Activated T-cell treated with anti-CD3 and anti-CD28 coated beads, Interleukin-2, amount 50 U/mL, for 72 hours (primary cell): ENCODE measurements at regions not wholly inside any gene's neighbourhood (a gene's known extent, or its start where the extent isn't known, plus 50 kb on each side); places are given as distances from the start of the nearest gene placed in this dataset.
A peak's percentile ranks its signal among the peaks of the same experiment; 100 is the strongest.

Source experiments
- ATAC-seq, 2 donors: fragments of 150-1000 bp; cut with Tn5 transposase; replicated peaks in 1 of 2; 2 replicates each; pipeline ENCODE4 v1.10.0; 2021; ENCODE audit warnings: moderate library complexity in 2 of 2, mild to moderate bottlenecking in 1 of 2
- DNase-seq, 2 donors: peaks; one replicate each; pipeline ENCODE4 v3.0.0; 2021 to 2022; ENCODE audit warnings: mixed read lengths in 1 of 2
- H3K27ac Mint-ChIP-seq: one replicate; pipeline ENCODE4 v1.8.0; 2022; ENCODE audit warnings: mild to moderate bottlenecking, moderate library complexity, mixed read lengths
- H3K27me3 Mint-ChIP-seq: one replicate; pipeline ENCODE4 v1.8.0; 2022; ENCODE audit warnings: low read depth, mixed read lengths
- H3K36me3 Mint-ChIP-seq, 2 donors: one replicate each; pipeline ENCODE4 v1.8.0; 2022; ENCODE audit warnings: mixed read lengths in 2 of 2, mild to moderate bottlenecking in 1 of 2; ENCODE audit not compliant: insufficient read depth in 2 of 2
- H3K4me1 Mint-ChIP-seq: one replicate; pipeline ENCODE4 v1.8.0; 2022; ENCODE audit warnings: low read depth, mixed read lengths
- H3K4me3 Mint-ChIP-seq, 2 donors: one replicate each; pipeline ENCODE4 v1.8.0; 2022; ENCODE audit warnings: mild to moderate bottlenecking in 2 of 2, mixed read lengths in 2 of 2, moderate library complexity in 2 of 2
- H3K9me3 Mint-ChIP-seq, 2 donors: one replicate each; pipeline ENCODE4 v1.8.0; 2022; ENCODE audit warnings: mixed read lengths in 2 of 2

GRCh38 chr5:175035882-175036533 is 311.6 kb downstream of the MSX2 start:
- H3K4me3 Mint-ChIP-seq = no peak overlapping the region
- peaks cover 0 to 3% of the 10 kb centered on the region in 2 donors for H3K9me3 Mint-ChIP-seq
- no peak for ATAC-seq
- no peak for DNase-seq
- H3K36me3 Mint-ChIP-seq = no peaks in the 10 kb centered on the region
- no peaks in the 10 kb centered on the region for H3K27me3 Mint-ChIP-seq
- no peak overlapping the region for H3K27ac Mint-ChIP-seq
- no peaks in the 10 kb centered on the region for H3K4me1 Mint-ChIP-seq

- ATAC-seq (no peak), DNase-seq (no peak)
- no peak overlapping the region for H3K27ac Mint-ChIP-seq
- no peaks in the 10 kb centered on the region for H3K4me1 Mint-ChIP-seq
- H3K9me3 Mint-ChIP-seq = no peaks in the 10 kb centered on the region
- H3K36me3 Mint-ChIP-seq = no peaks in the 10 kb centered on the region
- no peak overlapping the region for H3K4me3 Mint-ChIP-seq
- H3K27me3 Mint-ChIP-seq = no peaks in the 10 kb centered on the region
These were observed 310.5 kb downstream of the MSX2 start for GRCh38 chr5:175034924-175035323.

DNA sequence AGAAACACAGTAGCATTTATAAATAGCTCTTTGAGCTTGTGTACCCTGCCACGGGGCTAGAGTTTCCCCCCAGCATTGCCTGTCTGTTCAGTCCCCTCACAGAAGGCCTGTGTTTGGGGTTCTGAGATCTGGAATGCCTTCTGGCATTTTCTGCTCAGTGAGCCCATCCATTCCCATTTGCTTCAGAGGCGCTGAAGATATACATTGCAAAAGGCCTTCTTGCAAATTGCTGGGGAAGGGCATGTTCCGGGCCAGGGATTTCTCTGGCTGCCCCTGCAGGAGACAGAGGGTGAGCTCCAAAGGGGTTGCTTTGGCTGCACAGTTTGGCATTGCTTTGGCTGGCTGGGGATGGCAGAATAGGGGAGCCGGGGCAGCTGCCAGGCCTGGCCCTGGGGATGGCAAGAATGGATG is 308.4 kb downstream of the MSX2 start:
- Mint-ChIP-seq H3K9me3 (no peaks in the 10 kb centered on the region), H3K4me3 (no peak overlapping the region), H3K27ac (no peak overlapping the region), H3K27me3 (peaks cover 12% of the 10 kb centered on the region), H3K4me1 (no peaks in the 10 kb centered on the region), H3K36me3 (no peaks in the 10 kb centered on the region)
- ATAC-seq (no peak), DNase-seq (no peak)

DNA sequence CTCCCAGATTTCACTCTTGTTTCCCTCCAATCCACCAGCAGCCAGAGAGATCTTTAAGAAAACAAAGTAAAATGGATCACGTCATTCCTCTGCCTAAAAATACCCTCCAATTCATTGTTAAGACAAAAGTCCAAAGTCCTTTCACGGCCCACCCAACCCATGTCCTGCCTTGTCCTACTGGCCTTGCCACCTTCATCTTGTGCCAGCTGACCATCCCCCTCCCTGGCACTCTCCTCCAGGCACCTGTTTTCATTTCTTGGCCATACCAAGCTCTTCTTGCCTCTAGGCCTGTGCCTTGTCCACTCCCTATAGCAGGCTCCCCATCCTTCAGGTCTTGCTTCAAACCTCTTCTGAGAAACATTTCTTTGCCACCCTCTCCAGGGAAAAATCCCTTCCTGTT is 307.6 kb downstream of the MSX2 start:
- no peak overlapping the region for H3K4me3 Mint-ChIP-seq
- H3K9me3 Mint-ChIP-seq = no peaks in the 10 kb centered on the region
- ATAC-seq (no peak), DNase-seq (no peak)
- no peaks in the 10 kb centered on the region for H3K4me1 Mint-ChIP-seq
- H3K27ac Mint-ChIP-seq = no peak overlapping the region
- H3K27me3 Mint-ChIP-seq = peaks cover 12% of the 10 kb centered on the region
- no peaks in the 10 kb centered on the region for H3K36me3 Mint-ChIP-seq

DNA sequence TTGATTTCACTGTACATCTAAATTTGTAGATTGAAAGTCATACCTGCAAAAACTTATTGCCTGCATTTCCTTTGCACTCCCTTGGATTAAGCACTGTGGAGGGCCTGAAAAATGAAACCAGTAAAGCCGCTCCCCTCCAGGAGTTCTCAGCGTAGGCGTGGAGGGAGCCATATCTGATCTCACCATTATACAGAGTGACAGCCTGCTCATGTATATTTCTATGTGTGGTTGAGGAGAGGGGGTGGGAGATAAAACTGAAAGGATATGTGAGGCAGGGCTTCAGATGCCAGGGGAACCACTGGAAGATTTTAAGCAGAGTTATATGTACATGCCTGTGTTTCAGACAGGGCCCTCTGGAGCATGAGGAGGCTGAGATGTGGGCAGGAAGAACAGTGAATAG is 303.0 kb downstream of the MSX2 start:
- Mint-ChIP-seq H3K27ac (no peak overlapping the region), H3K27me3 (peaks cover 19% of the 10 kb centered on the region), H3K4me1 (no peaks in the 10 kb centered on the region), H3K36me3 (peaks cover 2 to 3% of the 10 kb centered on the region in 2 donors), H3K4me3 (no peak overlapping the region), H3K9me3 (peaks cover 2 to 4% of the 10 kb centered on the region in 2 donors)
- DNase-seq = no peak
- no peak for ATAC-seq

DNA sequence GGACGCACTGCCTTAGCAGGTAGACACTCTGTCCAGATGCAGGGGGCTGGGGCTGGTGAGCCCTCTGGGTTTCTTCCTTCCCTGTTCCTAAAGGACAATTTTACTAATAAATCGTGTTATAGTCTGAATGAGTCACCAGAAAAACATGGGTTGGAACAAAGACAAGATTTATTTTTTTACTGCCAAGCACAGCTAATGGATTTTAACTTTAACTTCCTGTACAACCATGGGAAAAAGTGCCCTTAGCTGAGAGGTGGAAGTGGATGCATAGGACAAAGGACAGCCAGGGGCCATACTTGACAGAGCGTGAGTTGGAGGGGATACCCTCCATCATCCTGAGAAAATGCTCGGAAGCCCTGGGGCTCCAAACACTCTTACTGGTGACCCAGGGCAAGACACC is 300.7 kb downstream of the MSX2 start:
- H3K27me3 Mint-ChIP-seq = peaks cover 40% of the 10 kb centered on the region
- H3K36me3 Mint-ChIP-seq = peaks cover 2 to 3% of the 10 kb centered on the region in 2 donors
- peaks cover 2 to 4% of the 10 kb centered on the region in 2 donors for H3K9me3 Mint-ChIP-seq
- DNase-seq = no peak
- H3K4me1 Mint-ChIP-seq = no peaks in the 10 kb centered on the region
- no peak overlapping the region for H3K27ac Mint-ChIP-seq
- ATAC-seq = no peak
- H3K4me3 Mint-ChIP-seq = no peak overlapping the region

DNA sequence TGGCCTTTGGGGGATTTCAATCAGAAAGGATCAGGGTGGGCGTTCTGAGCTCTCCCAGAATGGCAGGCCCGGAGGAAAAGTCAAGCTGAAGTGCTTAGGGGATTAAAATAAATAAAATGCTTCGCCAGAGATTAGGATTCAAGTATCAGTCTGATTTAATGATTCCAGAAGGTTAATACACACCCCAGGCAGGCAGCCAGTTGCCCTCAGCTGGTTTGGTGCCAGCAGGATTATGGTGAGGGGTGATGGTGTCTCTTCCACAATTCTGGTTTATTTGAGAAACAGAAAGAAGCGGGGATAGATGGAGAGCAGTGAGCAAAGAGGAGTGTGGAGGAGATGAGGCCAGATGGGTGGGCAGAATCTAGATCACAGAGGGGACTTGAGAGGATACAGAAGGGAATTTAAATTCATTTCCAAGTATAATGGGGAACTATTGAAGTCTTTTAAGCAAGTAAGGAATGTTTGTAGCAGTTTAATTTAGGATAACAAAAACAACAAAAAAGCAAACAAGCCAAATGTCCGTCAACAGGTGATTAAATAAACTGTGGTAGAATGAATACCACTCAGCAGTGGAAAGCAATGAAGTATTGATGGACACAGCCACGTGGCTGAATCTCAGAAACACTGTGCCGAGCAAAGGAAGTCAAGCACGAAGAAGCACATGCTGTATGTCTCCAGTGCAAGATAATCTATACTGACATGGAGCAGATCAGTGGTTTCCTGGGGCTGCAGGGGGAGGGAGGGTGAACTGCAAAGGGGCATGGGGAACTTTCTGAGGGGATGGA is 297.7 kb downstream of the MSX2 start:
- H3K4me1 Mint-ChIP-seq = no peaks in the 10 kb centered on the region
- H3K36me3 Mint-ChIP-seq = peaks cover 2 to 3% of the 10 kb centered on the region in 2 donors
- H3K4me3 Mint-ChIP-seq = no peak overlapping the region
- DNase-seq (no peak), ATAC-seq (no peak)
- peaks cover 28% of the 10 kb centered on the region for H3K27me3 Mint-ChIP-seq
- peaks cover 2 to 4% of the 10 kb centered on the region in 2 donors for H3K9me3 Mint-ChIP-seq
- H3K27ac Mint-ChIP-seq = no peak overlapping the region

GRCh38 chr5:175021321-175021720 is 296.9 kb downstream of the MSX2 start:
- Mint-ChIP-seq H3K27me3 (peaks cover 22% of the 10 kb centered on the region), H3K36me3 (peaks cover 2 to 3% of the 10 kb centered on the region in 2 donors), H3K4me3 (no peak overlapping the region), H3K4me1 (no peaks in the 10 kb centered on the region), H3K27ac (no peak overlapping the region), H3K9me3 (peaks cover under 1 to 2% of the 10 kb centered on the region in 2 donors)
- DNase-seq = no peak
- no peak for ATAC-seq

GRCh38 chr5:175015028-175015685 is 290.8 kb downstream of the MSX2 start:
- H3K4me1 Mint-ChIP-seq = no peaks in the 10 kb centered on the region
- DNase-seq (no peak), ATAC-seq (no peak)
- H3K36me3 Mint-ChIP-seq = no peaks in the 10 kb centered on the region
- H3K9me3 Mint-ChIP-seq = no peaks in the 10 kb centered on the region
- H3K27me3 Mint-ChIP-seq = no peaks in the 10 kb centered on the region
- H3K27ac Mint-ChIP-seq = no peak overlapping the region
- no peak overlapping the region for H3K4me3 Mint-ChIP-seq

GRCh38 chr5:175013251-175013650 is 288.9 kb downstream of the MSX2 start:
- Mint-ChIP-seq H3K36me3 (no peaks in the 10 kb centered on the region), H3K9me3 (peaks cover 0 to 4% of the 10 kb centered on the region in 2 donors), H3K27me3 (peaks cover 10% of the 10 kb centered on the region), H3K27ac (no peak overlapping the region), H3K4me1 (no peaks in the 10 kb centered on the region), H3K4me3 (no peak overlapping the region)
- DNase-seq (no peak), ATAC-seq (peak in 1 of 2 donors; percentile 36)

DNA sequence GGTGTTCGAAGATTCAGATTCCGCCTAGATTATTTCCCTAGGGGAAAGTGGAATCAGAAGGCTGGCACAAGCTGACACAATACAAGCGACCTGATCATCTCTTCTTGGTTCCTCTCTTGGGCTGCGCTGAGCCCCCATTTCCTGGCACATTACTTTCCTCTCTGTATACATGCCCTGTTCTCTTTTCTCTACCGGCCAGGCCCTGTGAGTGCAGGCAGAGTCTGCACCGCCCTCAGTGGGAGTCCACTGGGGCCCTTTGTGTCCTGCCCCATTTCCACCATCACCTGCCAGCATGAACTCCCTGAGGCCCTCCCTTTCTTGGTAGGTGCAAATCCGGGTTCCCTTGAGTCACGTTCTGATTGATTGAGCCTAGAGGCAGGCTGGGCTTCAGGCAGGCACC is 287.9 kb downstream of the MSX2 start:
- Mint-ChIP-seq H3K36me3 (no peaks in the 10 kb centered on the region), H3K4me1 (no peaks in the 10 kb centered on the region), H3K27ac (no peak overlapping the region), H3K9me3 (peaks cover 0 to 4% of the 10 kb centered on the region in 2 donors), H3K4me3 (no peak overlapping the region), H3K27me3 (peaks cover 10% of the 10 kb centered on the region)
- DNase-seq (no peak), ATAC-seq (no peak)

- Mint-ChIP-seq H3K27ac (no peak overlapping the region), H3K4me3 (no peak overlapping the region), H3K36me3 (peaks cover 4 to 5% of the 10 kb centered on the region in 2 donors), H3K4me1 (no peaks in the 10 kb centered on the region), H3K27me3 (peaks cover 9% of the 10 kb centered on the region), H3K9me3 (peaks cover 0 to 10% of the 10 kb centered on the region in 2 donors)
- ATAC-seq = no peak
- no peak for DNase-seq
These were observed 279.1 kb downstream of the MSX2 start for GRCh38 chr5:175003531-175003930.

DNA sequence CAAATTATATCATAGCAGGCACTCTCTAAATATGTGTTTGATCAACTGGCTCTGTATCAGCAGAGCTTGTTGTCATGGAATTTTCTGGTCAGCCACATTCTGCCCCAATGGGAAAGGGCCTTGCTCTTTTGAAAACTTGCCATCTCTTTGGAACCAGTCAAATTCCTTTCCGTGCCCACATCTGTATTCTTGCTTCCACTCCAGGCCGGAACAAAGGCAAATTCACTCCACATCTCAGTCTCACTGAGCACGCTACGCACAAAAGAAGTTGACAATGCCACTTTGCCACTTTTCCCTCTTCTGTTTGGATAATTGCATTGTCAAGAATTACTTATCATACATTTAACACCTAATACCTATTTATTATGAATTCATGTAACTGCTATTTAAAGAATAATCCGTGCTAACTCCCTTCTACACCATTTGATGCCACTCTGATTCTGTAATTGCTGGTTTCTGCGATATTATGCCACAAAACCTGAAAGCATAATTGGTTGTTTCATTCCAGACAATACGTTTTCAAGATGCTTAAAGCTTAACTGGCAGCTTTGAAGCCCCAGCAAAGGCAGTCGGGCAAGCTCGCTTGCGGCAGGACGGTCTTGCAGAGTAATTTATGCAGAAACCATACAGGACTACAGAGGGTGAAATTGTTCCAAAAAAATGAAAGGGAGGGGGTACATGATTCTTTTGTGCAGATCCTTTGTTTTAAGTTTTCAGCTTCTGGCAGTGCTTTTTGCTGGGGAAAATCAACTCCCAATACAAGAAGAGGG is 277.7 kb downstream of the MSX2 start:
- Mint-ChIP-seq H3K4me3 (no peak overlapping the region), H3K9me3 (peaks cover 3 to 21% of the 10 kb centered on the region in 2 donors), H3K27ac (no peak overlapping the region), H3K4me1 (no peaks in the 10 kb centered on the region), H3K36me3 (peaks cover 4 to 7% of the 10 kb centered on the region in 2 donors), H3K27me3 (peaks cover 9% of the 10 kb centered on the region)
- no peak for DNase-seq
- no peak for ATAC-seq
